GM18505 (cell line): ENCODE measurements at regions not wholly inside any gene's neighbourhood (a gene's known extent, or its start where the extent isn't known, plus 50 kb on each side); places are given as distances from the start of the nearest gene placed in this dataset.

Source experiments
- ATAC-seq: cut with Tn5 transposase; IDR thresholded peaks from one replicate; pipeline ENCODE4 v1.9.1; 2021; ENCODE audit not compliant: unreplicated experiment
- POLR2A ChIP-seq: IDR thresholded peaks from 4 replicates; pipeline ENCODE4 v1.6.1; 2011; ENCODE audit warnings: borderline replicate concordance; ENCODE audit not compliant: insufficient read depth, insufficient read length; ENCODE audit errors: extremely low read depth

DNA sequence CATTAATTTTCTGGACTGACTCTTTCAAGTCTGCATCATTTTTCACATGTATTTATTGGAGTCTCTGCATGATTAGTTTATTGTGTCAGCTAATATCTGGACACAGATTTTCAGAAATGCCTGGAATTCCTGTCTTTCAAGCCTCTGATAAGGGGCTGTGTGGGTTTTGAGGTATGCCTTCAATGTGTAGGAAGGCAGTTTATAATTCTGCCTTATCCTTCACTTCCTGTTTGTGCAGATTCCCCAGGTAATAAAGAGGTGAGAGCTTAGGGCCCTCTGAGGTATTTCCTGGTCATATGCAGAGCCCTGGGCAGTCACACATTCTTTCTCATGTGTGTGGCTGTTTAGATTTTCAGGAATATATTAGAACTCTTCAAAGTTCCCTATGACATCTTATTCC lies 79.4 kb upstream of the PRKCQ start:
- no peak for ATAC-seq
- no peak for TF ChIP-seq POLR2A

DNA sequence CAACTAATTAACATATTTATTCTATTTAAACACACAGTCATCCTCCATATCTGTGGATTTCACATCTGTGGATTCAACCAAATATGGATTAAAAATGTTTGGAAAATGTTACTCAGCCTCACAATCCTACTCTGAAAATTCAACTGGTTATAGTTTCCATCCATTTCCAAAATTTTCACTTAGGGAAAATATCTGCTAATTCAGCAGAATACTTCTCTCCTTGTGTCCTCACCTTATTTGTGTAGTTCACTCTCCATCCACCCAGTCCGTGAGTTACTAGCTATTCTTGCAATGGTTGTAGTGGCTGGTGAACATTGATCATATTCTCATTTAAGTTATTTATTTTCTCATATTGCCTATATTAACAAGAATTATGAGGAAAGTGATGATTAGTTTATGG lies 77.6 kb upstream of the PRKCQ start:
- TF ChIP-seq POLR2A: no peak
- ATAC-seq: no peak

DNA sequence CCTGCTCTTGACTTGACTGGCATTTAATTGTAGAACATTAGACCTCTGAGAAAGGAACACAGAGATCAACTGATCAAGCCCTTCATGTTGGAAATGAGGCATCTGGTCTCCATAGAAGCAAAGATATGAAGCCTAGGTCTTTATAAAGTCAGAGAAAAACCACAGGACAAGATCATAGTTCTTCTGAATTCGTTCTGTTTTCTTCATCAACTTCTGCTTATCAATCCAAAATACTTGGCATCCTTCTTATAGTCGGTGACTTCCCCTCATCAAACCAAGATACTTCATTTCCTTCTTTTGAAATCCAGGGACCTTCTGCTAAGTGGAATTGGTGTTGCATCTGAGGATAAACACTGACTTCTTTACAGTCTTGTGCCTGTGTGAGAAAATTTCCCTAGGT lies 77.1 kb upstream of the PRKCQ start:
- TF ChIP-seq POLR2A: no peak
- no peak for ATAC-seq

DNA sequence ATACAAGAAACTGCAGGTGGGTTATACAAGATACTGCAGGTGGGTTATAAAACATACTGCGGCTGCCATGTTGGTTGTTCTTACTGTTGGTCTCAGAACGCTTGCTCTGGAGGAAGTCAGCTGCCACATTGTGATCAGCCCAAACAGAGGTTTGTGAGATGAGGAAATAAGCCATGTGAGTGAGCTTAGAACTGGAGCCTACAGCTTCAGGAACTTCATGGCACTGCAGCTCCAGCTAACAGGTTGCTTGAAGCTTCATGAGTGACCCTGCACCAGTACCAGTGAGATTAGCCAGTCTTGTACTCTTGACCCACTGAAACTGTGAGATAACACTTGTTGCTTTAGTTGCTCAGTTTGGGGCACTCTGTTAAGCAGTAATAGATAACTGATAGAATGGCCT lies 74.5 kb upstream of the PRKCQ start:
- no peak for ATAC-seq
- no peak for TF ChIP-seq POLR2A

DNA sequence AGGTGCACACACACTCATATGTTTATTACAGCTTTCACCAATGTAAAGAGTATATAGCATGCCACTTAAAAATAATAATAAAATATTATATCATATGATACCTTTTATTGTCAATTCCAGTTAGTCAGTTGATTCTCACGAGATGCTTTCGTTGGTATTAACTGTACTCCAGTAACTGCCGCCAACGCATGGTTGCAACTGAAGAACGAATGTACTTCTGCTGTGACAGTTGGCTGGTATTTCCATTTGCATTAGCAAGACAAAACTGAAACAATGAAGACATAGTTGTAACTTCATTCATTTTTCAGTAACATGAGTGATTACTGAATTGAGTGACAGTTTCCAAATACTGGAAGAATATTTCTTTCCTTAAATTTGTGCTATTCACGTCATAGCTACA lies 70.5 kb upstream of the PRKCQ start:
- TF ChIP-seq POLR2A: no peak

DNA sequence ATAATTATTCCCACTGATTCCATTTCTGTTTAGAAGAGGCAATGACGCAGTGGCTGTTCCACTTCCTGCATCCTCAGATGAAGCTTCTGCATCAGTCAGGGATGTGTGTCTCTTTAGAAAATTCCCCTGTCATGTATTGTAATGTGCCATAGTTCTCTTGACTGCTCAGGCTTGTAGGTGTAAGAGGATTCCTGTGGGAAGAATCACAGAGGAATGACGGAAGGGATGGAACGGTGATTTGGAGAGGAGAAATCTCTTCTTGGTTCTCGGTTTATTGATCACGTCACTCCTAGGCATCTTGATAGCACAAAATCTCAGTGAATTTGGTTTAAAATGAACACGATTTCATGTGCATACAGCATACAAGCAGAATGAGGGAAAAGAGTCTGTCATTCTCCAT lies 69.8 kb upstream of the PRKCQ start:
- no peak for ATAC-seq
- no peak for TF ChIP-seq POLR2A

More for the DNA sequence above, 70.5 kb upstream of the PRKCQ start:
- no peak for ATAC-seq

DNA sequence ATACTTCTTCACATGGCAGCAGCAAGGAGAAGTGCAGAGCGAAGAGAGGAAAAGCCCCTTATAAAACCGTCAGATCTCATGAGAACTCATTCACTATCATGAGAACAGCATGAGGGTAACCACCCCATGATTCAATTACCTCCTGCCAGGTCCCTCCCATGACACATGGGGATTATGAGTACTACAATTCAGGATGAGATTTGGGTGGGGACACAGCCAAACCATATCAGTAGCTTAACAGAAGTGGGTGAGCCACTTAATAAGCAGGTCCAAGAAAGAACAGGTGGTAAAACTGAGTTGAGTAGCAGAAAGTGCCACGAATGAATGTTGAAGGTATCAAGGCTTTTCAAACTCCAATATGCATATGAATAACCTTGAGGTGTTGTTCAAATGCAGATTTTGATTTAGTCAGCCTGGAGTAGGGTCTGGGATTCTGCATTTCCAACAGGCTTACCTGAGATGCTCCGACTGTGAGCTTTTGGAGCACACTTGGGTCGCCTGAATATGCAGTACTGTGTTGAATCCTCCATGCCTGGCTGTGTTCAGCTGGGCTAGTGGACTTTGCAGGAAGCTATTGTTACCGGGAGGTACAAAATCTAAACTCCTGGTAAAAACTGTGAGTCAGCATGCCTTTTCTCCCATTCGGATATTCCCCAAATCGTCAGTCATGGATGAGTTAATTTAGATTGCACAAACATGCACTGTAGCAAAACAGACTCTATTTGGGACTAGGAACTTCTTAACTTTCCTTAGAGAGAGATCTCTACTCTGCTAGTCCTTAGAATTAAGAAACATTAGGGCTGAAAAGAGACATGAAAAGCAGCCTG lies 69.0 kb upstream of the PRKCQ start:
- no peak for TF ChIP-seq POLR2A
- ATAC-seq: no peak

DNA sequence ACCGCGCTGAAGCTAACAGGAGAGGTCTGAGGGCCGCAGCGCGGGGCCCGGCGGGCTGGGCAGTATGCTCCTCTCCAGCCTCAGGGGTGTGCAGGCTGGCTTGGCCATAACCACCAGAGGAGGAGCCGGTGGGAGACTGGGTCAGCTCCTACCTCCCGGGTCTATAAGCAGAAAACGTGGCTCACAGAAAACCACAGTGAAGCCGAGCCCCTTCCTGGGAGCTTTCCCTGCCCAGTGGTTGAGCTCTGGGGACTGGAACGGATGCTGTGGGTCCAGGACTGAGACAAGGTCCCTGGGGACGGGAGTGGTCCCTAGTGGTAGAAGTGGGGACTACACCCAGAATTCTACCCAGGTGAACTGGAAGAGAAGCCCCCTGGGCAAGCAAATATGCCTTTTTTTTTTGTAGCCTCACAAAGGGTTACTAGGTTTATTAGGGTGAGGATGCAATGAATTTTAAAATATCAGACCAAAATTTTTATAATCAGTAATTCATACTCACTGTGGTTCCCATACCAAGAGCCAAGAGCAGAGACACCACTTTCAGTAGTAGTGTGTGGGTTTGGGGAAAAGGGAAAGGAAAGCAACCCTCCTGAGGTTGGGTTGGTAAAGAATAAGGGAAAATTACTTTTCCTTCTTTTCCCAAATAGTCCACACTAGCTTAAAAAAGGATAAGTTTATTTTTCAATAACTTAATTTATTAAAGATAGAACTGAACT lies 67.9 kb upstream of the PRKCQ start:
- ATAC-seq: peak; percentile 59
- TF ChIP-seq POLR2A: no peak

DNA sequence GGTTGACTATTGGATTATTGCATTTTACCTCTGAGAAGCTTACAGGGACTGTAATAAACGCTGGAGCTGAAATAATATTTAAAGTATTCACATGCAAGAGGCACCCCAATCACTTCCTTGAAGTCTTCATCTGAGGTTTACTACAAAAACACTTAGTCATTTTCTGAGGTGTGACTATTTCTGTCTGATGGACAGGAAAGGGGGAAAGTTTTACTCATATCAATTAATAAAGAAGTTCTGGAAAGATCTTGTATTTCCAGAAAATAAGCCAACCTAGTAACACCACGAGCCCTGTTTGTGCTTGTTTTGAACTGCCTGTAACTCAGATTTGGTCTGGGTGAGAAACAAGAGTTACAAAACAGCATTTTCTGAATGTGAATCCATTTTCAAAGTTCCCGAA lies 63.9 kb upstream of the PRKCQ start:
- no peak for TF ChIP-seq POLR2A
- ATAC-seq: no peak

DNA sequence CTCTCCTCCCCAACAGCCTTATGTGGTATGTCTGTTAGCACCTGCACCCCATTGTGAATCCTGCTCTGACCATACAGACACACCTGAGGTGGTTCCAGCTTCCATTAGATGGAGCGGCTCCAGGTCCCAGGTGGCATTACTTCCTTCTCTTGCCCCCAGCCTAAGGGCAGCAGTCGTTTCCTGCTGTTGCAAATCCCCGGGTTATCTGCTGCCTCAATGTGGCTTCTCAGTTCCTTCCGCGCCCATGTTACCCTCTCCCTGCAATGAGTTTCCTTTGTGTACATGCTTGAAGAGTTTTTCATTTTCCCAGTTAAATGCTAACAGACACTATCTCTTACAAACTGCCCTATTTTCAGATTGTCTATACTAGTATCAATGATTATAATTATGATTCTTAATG lies 62.8 kb upstream of the PRKCQ start:
- no peak for ATAC-seq
- no peak for TF ChIP-seq POLR2A

DNA sequence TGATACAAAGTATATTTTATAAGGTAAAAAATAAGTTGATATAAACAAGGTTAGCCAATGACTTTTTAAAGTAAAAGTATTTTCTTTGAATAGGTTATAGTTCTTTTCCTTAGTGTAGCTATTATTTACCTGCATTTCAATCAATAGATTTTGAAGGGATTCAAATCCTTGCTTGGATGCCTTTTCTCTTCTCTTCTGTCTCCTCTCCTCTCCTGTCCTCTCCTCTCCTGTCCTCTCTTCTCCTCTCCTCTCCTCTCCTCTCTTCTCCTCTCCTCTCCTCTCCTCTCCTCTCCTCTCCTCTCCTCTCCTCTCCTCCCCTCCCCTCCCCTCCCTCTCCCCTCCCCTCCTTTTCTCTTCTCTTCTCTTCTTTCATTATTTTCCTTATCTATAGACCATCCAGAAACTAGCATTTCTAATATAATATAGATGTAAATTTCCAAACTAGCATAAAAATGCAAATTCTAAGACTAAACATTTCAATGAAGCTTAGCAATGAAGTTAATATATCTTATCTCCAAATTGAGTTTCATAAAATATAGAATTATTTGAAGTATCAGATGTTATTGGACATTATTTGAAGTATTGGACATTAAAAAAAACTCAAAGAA lies 60.5 kb upstream of the PRKCQ start:
- no peak for TF ChIP-seq POLR2A
- ATAC-seq: no peak

DNA sequence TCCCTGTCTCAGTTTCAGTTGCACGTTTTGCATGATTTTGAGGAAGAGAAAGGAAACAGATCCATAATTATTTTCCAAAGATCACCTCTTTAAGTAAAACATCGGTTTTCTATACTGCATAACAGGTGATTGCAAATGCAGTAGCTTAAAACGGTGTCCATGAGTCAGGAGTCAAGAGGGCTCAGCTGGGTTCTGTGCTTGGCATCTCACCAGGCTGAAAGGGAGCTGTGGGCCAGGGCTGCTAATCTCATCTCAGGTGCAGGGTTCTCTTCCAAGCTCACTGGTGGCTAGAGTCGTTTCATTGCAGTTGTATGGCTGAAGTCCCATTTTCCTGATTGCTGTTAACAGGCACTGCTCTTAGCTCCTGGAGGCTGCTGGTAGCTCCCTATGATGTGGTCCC lies 57.0 kb upstream of the PRKCQ start:
- no peak for ATAC-seq
- TF ChIP-seq POLR2A: no peak

DNA sequence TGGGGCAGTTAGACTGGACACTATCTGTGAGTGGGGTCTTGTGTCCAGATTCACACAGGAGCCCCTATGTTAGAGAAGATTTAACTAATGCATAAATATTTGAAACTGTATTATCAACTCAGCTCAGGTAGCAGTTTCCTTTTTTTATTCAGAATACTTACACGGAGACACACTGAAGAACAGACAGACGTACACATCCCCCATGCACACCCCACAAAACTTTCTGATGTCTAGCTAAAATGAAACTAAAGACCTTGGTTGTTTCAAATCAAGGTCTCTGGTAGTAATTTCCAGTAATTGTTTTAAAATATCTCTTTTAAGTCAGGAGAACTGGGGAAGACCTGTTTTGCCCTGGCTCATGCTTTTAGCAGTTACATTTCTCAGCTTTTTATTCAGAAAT lies 55.7 kb upstream of the PRKCQ start:
- TF ChIP-seq POLR2A: no peak
- no peak for ATAC-seq
